ENCODE measurements at regions not wholly inside any gene's neighbourhood (a gene's known extent, or its start where the extent isn't known, plus 50 kb on each side); places are given as distances from the start of the nearest gene placed in this dataset.

- TF ChIP-seq ZNF449 (tag by site-specific recombination; IDR thresholded peaks at IDR 0.05), result no peak
- no peak for TF ChIP-seq ZFP37 (tag by site-specific recombination; IDR thresholded peaks at IDR 0.05)
- TF ChIP-seq, protein P1, sequence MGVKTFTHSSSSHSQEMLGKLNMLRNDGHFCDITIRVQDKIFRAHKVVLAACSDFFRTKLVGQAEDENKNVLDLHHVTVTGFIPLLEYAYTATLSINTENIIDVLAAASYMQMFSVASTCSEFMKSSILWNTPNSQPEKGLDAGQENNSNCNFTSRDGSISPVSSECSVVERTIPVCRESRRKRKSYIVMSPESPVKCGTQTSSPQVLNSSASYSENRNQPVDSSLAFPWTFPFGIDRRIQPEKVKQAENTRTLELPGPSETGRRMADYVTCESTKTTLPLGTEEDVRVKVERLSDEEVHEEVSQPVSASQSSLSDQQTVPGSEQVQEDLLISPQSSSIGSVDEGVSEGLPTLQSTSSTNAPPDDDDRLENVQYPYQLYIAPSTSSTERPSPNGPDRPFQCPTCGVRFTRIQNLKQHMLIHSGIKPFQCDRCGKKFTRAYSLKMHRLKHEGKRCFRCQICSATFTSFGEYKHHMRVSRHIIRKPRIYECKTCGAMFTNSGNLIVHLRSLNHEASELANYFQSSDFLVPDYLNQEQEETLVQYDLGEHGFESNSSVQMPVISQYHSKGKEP (tag by site-specific recombination; IDR thresholded peaks at IDR 0.05), result no peak
- TF ChIP-seq CTCF (tag by site-specific recombination; IDR thresholded peaks at IDR 0.05), result no peak
- TF ChIP-seq PRDM6 (tag by site-specific recombination; IDR thresholded peaks at IDR 0.05), result no peak
- TF ChIP-seq ZBTB1 (tag by site-specific recombination; IDR thresholded peaks at IDR 0.05), result no peak
- TF ChIP-seq ZNF121 (tag by site-specific recombination; IDR thresholded peaks at IDR 0.05), result no peak
- TF ChIP-seq ZNF701 (tag by site-specific recombination; IDR thresholded peaks at IDR 0.05), result no peak
- TF ChIP-seq, protein P2, sequence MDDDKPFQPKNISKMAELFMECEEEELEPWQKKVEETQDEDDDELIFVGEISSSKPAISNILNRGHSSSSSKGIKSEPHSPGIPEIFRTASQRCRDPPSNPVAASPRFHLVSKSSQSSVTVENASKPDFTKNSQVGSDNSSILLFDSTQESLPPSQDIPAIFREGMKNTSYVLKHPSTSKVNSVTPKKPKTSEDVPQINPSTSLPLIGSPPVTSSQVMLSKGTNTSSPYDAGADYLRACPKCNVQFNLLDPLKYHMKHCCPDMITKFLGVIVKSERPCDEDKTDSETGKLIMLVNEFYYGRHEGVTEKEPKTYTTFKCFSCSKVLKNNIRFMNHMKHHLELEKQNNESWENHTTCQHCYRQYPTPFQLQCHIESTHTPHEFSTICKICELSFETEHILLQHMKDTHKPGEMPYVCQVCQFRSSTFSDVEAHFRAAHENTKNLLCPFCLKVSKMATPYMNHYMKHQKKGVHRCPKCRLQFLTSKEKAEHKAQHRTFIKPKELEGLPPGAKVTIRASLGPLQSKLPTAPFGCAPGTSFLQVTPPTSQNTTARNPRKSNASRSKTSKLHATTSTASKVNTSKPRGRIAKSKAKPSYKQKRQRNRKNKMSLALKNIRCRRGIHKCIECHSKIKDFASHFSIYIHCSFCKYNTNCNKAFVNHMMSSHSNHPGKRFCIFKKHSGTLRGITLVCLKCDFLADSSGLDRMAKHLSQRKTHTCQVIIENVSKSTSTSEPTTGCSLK (tag by site-specific recombination; IDR thresholded peaks at IDR 0.05), result no peak
- TF ChIP-seq SP2 (tag by site-specific recombination; IDR thresholded peaks at IDR 0.05), result no peak
- no peak for TF ChIP-seq ZBTB21 (tag by site-specific recombination; IDR thresholded peaks at IDR 0.05)
- TF ChIP-seq ZNF549 (tag by site-specific recombination; IDR thresholded peaks at IDR 0.05), result no peak
Measured at GRCh38 chr5:161790926-161791325, 57.0 kb upstream of the GABRA1 start.

Measured in HEK293 (cell line).